GM11168 (cell line): ENCODE measurements at regions not wholly inside any gene's neighbourhood (a gene's known extent, or its start where the extent isn't known, plus 50 kb on each side); places are given as distances from the start of the nearest gene placed in this dataset.

Source experiments
- in situ Hi-C: fragments of 300-500 bp; cut with MboI; formaldehyde crosslinking; loops from one replicate; pipeline ENCODE4 v1.12.0; 2022; ENCODE audit warnings: low sequenced_read_pairs; ENCODE audit not compliant: unreplicated experiment

- in situ Hi-C loops, result no loop called here
Observed at GRCh38 chr15:53401503-53401902, 358.0 kb downstream of the WDR72 start.

GRCh38 chr15:53400986-53401385, 358.5 kb downstream of the WDR72 start:
- in situ Hi-C loops, result no loop called here

GRCh38 chr15:53397041-53397616, 362.3 kb downstream of the WDR72 start:
- in situ Hi-C loops, result no loop called here

DNA sequence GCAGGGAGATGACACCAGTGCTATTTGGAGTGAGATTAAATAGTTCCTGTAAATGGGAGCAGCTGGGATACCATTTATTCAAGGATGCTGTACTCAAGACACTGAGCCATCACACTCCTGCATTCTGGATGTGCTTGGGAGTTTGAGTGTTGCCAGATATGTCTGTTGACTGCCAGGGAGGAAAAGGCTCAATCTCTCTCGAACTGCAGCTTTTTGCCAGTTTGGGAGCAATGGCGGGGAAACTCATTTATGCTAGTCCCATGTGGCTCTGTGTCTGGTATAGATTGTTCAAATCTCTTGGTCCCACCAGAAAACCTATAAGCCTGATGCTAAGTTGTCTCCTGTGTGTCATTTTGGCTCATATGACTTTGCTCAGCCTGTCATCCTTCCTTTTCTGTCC, 363.6 kb downstream of the WDR72 start:
- in situ Hi-C loops, result no loop called here

DNA sequence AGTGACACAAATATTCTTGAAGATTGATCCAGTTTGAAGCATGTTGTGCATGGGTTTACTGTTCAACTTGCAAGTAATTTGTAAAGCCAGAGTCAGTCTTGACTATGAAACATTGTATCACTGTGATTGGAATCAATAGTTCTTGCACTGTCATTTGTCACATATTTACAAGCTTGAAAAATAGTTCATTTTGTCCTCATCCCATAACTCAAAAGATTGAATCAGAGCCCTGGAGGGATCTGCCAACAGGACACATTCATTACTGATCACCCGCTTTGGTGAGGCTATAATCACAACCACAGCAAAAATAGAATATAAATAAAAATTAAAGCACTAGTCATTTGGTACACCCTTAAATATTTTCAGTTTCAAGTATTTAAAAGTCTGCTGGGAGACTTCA, 368.9 kb downstream of the WDR72 start:
- in situ Hi-C loops, result no loop called here

GRCh38 chr15:53389271-53390037, 370.0 kb downstream of the WDR72 start:
- in situ Hi-C loops, result no loop called here

GRCh38 chr15:53384417-53384816, 375.0 kb downstream of the WDR72 start:
- in situ Hi-C loops, result no loop called here

GRCh38 chr15:53378096-53378800, 381.2 kb downstream of the WDR72 start:
- in situ Hi-C loops, result no loop called here

DNA sequence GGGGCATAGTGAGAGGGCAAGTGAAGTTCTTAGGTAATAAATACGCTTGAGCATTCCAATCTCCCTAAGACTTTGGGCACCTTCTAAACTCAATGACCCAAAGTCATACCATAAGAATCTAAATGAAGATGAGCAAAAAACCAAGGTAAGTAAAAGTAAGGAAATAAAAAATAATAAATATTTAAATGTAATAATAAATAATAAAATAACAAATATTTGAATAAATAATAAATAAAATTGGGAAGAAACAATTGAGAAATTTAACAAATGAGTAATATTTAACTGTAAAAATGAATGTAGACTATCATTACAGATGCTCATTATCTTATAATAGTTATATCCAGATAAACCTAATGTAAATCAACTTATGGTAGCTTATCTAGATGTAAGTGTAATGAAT, 391.7 kb downstream of the WDR72 start:
- in situ Hi-C loops, result no loop called here

DNA sequence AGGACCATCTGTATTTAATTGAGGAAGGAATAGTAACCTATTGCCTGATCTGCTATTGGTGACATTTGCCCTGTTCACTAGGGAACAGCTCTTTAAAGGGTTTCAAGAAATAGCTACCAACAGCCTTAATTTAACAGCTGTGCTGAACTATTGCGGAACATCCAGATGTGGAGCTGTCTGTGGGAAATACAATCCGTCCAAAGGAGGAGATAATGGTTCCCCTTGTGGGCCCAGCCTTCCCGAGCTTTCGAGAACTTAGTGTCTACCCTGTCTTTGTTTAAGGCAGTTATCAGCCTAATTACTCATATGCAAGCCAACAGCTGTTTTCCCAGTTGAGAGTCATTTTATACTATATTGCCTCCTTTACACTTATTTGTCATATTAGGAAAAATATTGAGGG, 398.6 kb downstream of the WDR72 start:
- in situ Hi-C loops, result no loop called here

- in situ Hi-C loops, result no loop called here
Observed at GRCh38 chr15:53359038-53359437, 400.4 kb downstream of the WDR72 start.

DNA sequence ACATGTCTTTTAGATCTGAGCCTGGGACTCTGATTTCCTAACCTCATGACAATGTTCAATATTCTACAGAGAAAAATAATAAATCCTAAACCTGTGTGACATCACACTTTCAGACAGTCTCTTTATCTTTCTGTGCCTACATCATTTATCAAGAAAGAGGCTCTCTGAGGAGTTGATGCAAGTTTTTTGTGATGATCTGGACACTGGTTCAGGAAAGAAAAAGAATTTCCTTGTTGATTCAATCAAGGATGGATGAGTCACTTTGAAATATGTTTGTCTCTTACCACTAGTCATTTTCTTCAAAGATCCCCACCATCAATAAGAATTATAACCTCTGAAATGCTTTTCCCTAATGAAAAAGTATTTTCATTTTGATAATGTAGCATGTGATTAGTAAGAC, 404.6 kb downstream of the WDR72 start:
- in situ Hi-C loops, result no loop called here

GRCh38 chr15:53351373-53351772, 408.1 kb downstream of the WDR72 start:
- in situ Hi-C loops, result no loop called here

- in situ Hi-C loops, result no loop called here
Observed at GRCh38 chr15:53346583-53346982, 412.9 kb downstream of the WDR72 start.

GRCh38 chr15:53331328-53332190, 427.9 kb downstream of the WDR72 start:
- in situ Hi-C loops, result no loop called here

GRCh38 chr15:53328341-53328740, 431.1 kb downstream of the WDR72 start:
- in situ Hi-C loops, result no loop called here

- in situ Hi-C loops, result no loop called here
Observed at GRCh38 chr15:53324061-53324460, 435.4 kb downstream of the WDR72 start.

DNA sequence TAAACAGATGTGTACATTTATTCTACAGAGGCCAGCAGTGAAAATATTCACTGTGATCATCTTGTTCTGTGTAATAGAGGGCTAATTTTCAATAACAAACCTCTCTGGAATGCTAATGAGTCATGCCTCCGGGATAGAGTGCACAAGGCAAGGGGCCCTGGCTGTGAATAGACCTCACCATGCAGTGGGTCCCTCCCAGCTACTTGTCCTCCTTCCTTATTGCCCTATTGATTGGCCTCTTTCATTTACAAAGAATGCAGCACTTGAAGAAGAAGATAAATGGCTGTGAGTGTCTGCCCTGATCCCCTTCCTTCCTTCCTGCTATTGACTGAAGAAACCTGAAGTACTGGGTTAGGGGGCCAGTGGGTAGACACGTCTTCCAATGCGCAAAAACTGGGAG, 436.3 kb downstream of the WDR72 start:
- in situ Hi-C loops, result no loop called here

- in situ Hi-C loops, result no loop called here
Observed at GRCh38 chr15:53320816-53321215, 438.6 kb downstream of the WDR72 start.

DNA sequence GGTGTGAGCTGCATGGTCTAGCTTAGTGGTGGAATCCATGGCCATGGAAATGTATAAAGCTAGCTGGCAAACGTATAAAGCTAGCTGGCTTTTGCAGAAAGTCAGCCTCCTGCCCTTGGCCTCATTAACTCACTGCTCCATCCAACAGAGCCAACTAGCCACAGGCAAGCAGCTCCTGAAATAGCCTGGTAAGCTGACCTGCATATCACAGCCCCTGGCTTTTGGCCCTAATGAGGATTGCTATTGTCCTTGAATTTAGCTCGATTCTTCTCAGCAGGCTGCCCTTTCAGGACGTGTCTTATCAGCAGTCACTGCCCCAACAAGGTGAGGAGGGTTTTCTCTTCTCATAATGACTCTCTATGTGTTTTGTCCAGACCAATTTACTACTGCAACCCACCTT, 446.8 kb downstream of the WDR72 start:
- in situ Hi-C loops, result no loop called here

DNA sequence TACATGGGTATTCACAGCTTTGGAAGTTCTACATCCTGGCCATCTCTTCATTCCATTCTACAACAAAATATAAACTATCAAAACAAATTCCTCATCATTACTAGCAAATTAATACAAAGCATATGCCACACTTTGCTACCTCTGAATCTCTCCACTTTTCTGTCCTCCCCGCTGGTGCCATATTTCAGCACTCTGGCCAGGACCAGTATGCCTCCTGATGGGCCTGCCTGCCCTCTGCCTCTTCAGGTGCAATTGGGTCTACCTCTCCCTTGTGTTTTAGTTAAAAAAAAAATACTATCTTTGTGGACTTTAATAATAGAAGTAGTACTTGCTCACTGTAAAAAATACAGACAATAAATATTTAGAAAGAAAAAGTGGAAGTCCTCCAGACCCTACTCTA, 448.8 kb downstream of the WDR72 start:
- in situ Hi-C loops, result no loop called here
